HepG2 (cell line): ENCODE measurements at regions not wholly inside any gene's neighbourhood (a gene's known extent, or its start where the extent isn't known, plus 50 kb on each side); places are given as distances from the start of the nearest gene placed in this dataset.

ENCODE experiments used
- ATAC-seq: fragments of 200-7000 bp; cut with Tn5 transposase; 3 replicates; pipeline ENCODE4 v1.9.1; 2020; ENCODE audit warnings: mild to moderate bottlenecking, moderate library complexity
- BruUV-seq: library from RNA; stranded (reverse); fragments of 400-500 nt; replicated peaks from 2 replicates; lab custom pipeline; 2021; lab: Mats Ljungman, UMichigan
- CTCF ChIA-PET: fragments of 300-600 bp; formaldehyde crosslinking; extraction: SDS; loops from one replicate; lab custom pipeline; 2021; ENCODE audit warnings: low total read pairs, inconsistent platforms, low intra/inter-chr PET ratio; lab: Yijun Ruan, JAX
- POLR2A ChIA-PET: fragments of 350-600 bp; sonication (Branson Sonifier 250); formaldehyde crosslinking; loops from one replicate; lab custom pipeline; 2020; ENCODE audit warnings: antibody characterized with exemption, inconsistent platforms; lab: Yijun Ruan, JAX
- DNase-seq: peaks from one replicate; pipeline ENCODE4 v3.0.0-alpha.2; 2015; ENCODE audit warnings: low spot score
- FAIRE-seq: peaks from 3 replicates; lab custom pipeline; 2011; peaks lifted over from hg19 to GRCh38; lab: Jason Lieb, UNC
- H2AFZ ChIP-seq: one replicate; pipeline ENCODE4 v1.6.1; 2011; ENCODE audit warnings: low read length, inconsistent platforms
- H3K27ac ChIP-seq: fragments of 300-600 bp; 3 replicates; pipeline ENCODE4 v1.8.0; 2011; ENCODE audit warnings: mixed run types, mild to moderate bottlenecking, mixed read lengths, low read length, inconsistent platforms; ENCODE audit not compliant: insufficient read depth; ENCODE audit errors: extremely low read length
- H3K27me3 ChIP-seq, 2 experiments: fragments of 200-600 bp in 1 of 2; 2 replicates in 1 of 2; 3 replicates in 1 of 2; pipeline versions ENCODE4 v1.6.0 to v1.8.0; 2011; ENCODE audit warnings: low read length in 2 of 2, mild to moderate bottlenecking in 2 of 2, moderate library complexity in 2 of 2, inconsistent platforms in 1 of 2; ENCODE audit not compliant: insufficient read depth in 2 of 2, control insufficient read depth in 1 of 2
- H3K36me3 ChIP-seq, 2 experiments: fragments of 200-600 bp in 1 of 2; replicated peaks in 1 of 2; 2 replicates in 1 of 2; 3 replicates in 1 of 2; pipeline versions ENCODE4 v1.5.1 to v1.8.0; 2011; ENCODE audit warnings: low read length in 2 of 2, inconsistent platforms in 1 of 2; ENCODE audit not compliant: insufficient read depth in 2 of 2, control insufficient read depth in 1 of 2
- H3K4me1 ChIP-seq: 2 replicates; pipeline ENCODE4 v1.5.1; 2012; ENCODE audit warnings: low read length, inconsistent platforms; ENCODE audit not compliant: insufficient read depth
- H3K4me2 ChIP-seq: 2 replicates; pipeline ENCODE4 v1.6.0; 2011; ENCODE audit warnings: low read depth, low read length, inconsistent platforms
- H3K4me3 ChIP-seq, 3 experiments: fragments of 200-600 bp in 1 of 3; sonication (generic), shearing (Covaris generic) in 1 of 3; replicated peaks in 1 of 3; 2 replicates each; pipeline ENCODE4 v1.5.1; 2011 to 2016; ENCODE audit warnings: low read length in 3 of 3, inconsistent platforms in 2 of 3, low read depth in 2 of 3, mild to moderate bottlenecking in 2 of 3, control low read depth in 1 of 3, mixed read lengths in 1 of 3; ENCODE audit not compliant: insufficient read depth in 1 of 3
- H3K79me2 ChIP-seq: one replicate; pipeline ENCODE4 v1.6.1; 2011; ENCODE audit warnings: low read length, inconsistent platforms; ENCODE audit not compliant: insufficient read depth
- H3K9ac ChIP-seq: 2 replicates; pipeline ENCODE4 v1.6.0; 2011; ENCODE audit warnings: mild to moderate bottlenecking, low read depth, low read length, inconsistent platforms; ENCODE audit not compliant: insufficient read depth
- H3K9me3 ChIP-seq: 2 replicates; pipeline ENCODE4 v1.5.1; 2012; ENCODE audit warnings: mild to moderate bottlenecking, low read length
- H4K20me1 ChIP-seq: 2 replicates; pipeline ENCODE4 v1.6.0; 2011; ENCODE audit warnings: inconsistent platforms, mild to moderate bottlenecking, low read length, moderate library complexity; ENCODE audit not compliant: insufficient read depth
- CEBPB ChIP-seq: IDR thresholded peaks from 2 replicates; pipeline ENCODE4 v1.6.1; 2011; ENCODE audit warnings: low read depth, low read length, improper control_type of control experiment, borderline replicate concordance
- DNMT1 ChIP-seq: sonication (generic); formaldehyde crosslinking; IDR thresholded peaks from 2 replicates; pipeline ENCODE4 v1.5.1; 2020; ENCODE audit warnings: mild to moderate bottlenecking, missing genetic modification reagents
- ZNF614 ChIP-seq: IDR thresholded peaks from 2 replicates; pipeline ENCODE4 v1.6.1; 2018; ENCODE audit warnings: missing biosample characterization, missing genetic modification reagents, inconsistent platforms, borderline replicate concordance
- WGBS: methylation state at CpG from one replicate; pipeline ENCODE4 v1.1.6; 2017; ENCODE audit warnings: low lambda C conversion rate; 5-methylcytosine and 5-hydroxymethylcytosine counted together
- in situ Hi-C: cut with HindIII; loops from 2 replicates; pipeline ENCODE4 v1.10.0; 2017; ENCODE audit warnings: low pct_unique_long_range_greater_than_20kb; ENCODE audit not compliant: extremely low pct_ligation_motif_present
- intact Hi-C: fragments of 100-400 bp; cut with micrococcal nuclease; formaldehyde crosslinking; loops from one replicate; pipeline ENCODE4 v1.10.0; 2022; ENCODE audit not compliant: unreplicated experiment

GRCh38 chr1:188825471-188825870, 1652.2 kb downstream of the BRINP3 start:
- intact Hi-C loops (no loop called here), in situ Hi-C loops (no loop called here)
- Histone ChIP-seq H3K4me1 (no peaks in the 10 kb centered on the region), H3K9me3 (no peaks in the 10 kb centered on the region), H3K27ac (no peak overlapping the region), H4K20me1 (no peaks in the 10 kb centered on the region), H3K36me3 (no peaks in the 10 kb centered on the region), H2AFZ (no peak overlapping the region), H3K4me3 (no peak overlapping the region), H3K79me2 (no peaks in the 10 kb centered on the region), H3K4me2 (no peak overlapping the region), H3K27me3 (no peaks in the 10 kb centered on the region; a peak in 1 of 5 replicates), H3K9ac (no peak overlapping the region)
- DNase-seq (no peak), FAIRE-seq (no peak), ATAC-seq (no peak; the same call in 2 of the 3 replicates)
- ChIA-PET CTCF (no interaction called here), POLR2A (no interaction called here)
- WGBS, result 3% methylated on average over 2 of the region's 2 CpGs
- BruUV-seq, result no TSS peak
- no peak for TF ChIP-seq DNMT1 (CRISPR knock-in tag)

GRCh38 chr1:188826800-188827199, 1650.9 kb downstream of the BRINP3 start:
- in situ Hi-C loops, result no loop called here
- Histone ChIP-seq H3K9ac (no peak overlapping the region), H3K27ac (no peak overlapping the region), H3K4me2 (no peak overlapping the region), H3K4me3 (no peak overlapping the region), H4K20me1 (no peaks in the 10 kb centered on the region), H3K79me2 (no peaks in the 10 kb centered on the region), H3K4me1 (no peaks in the 10 kb centered on the region), H3K9me3 (no peaks in the 10 kb centered on the region), H2AFZ (no peak overlapping the region), H3K36me3 (no peaks in the 10 kb centered on the region), H3K27me3 (no peaks in the 10 kb centered on the region; a peak in 1 of 5 replicates)
- no peak for FAIRE-seq
- DNase-seq, result no peak
- TF ChIP-seq ZNF614 (no peak), CEBPB (0 out of 2 replicates have a peak, but pooled peaks have one; percentile 25)
- intact Hi-C loops, result no loop called here
- BruUV-seq, result no TSS peak
- CTCF ChIA-PET, result no interaction called here
- ATAC-seq, result no peak
- POLR2A ChIA-PET, result no interaction called here
